ENCODE measurements at regions not wholly inside any gene's neighbourhood (a gene's known extent, or its start where the extent isn't known, plus 50 kb on each side); places are given as distances from the start of the nearest gene placed in this dataset.

DNA sequence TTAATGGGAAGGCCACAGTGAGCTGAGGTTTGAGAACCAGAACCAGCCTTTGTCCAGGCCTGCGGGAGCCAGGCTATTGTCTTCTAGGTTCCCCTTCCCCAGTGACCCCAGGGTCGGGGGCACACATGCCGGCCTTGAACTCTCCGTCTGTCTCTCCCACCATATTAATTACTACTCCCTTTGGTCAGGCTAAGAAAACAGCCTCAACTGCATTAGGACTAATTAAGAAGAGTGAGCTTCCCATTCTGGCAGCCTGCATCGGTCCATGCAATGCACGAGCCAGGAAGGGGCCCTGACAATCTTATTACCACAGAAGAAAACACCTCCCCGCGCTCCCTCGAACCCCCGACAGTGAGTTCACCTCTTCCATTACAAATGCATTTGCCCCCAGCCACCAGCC is 380.2 kb upstream of the ZFHX3 start:
- Histone ChIP-seq H3K9me3 (replicated peaks; ENCODE audit: control insufficient read depth, insufficient read depth, low read length) (no peaks in the 10 kb centered on the region), H3K36me3 (ENCODE audit: control insufficient read depth in 2 of 2, insufficient read depth in 2 of 2, low read length in 1 of 2) (no peaks in the 10 kb centered on the region), H3K27ac (ENCODE audit: control insufficient read depth, insufficient read depth) (no peak overlapping the region), H4K20me1 (ENCODE audit: control insufficient read depth, insufficient read depth) (no peaks in the 10 kb centered on the region), H3K4me1 (ENCODE audit: control insufficient read depth, insufficient read depth, low read length) (no peaks in the 10 kb centered on the region), H3K4me3 (no peak overlapping the region), H3K4me2 (ENCODE audit: control insufficient read depth, insufficient read depth) (no peak overlapping the region), H3K27me3 (replicated peaks in 1 of 2; ENCODE audit: control insufficient read depth in 2 of 2, insufficient read depth in 2 of 2, low read length in 1 of 2) (no peaks in the 10 kb centered on the region), H3K9ac (ENCODE audit: control insufficient read depth, insufficient read depth, low read length) (no peak overlapping the region), H3K79me2 (ENCODE audit: control insufficient read depth, insufficient read depth, low read length) (no peaks in the 10 kb centered on the region), H2AFZ (ENCODE audit: control insufficient read depth, low read depth, low read length) (no peak overlapping the region)
- DNase-seq (ENCODE audit: low read depth, low spot score) (no peak), ATAC-seq (no peak), FAIRE-seq (no peak)
- SMC1A ChIA-PET (ENCODE audit: uncharacterized antibody, unreplicated experiment) = no interaction called here
- POLR2A ChIA-PET = no interaction called here
- intact Hi-C loops (cut with micrococcal nuclease; ENCODE audit: unreplicated experiment) = no loop called here
- CTCF ChIA-PET = no interaction called here
- BruUV-seq (replicated peaks) = no TSS peak
- RAD21 ChIA-PET (ENCODE audit: unreplicated experiment) = no interaction called here
- 71% methylated on average over 10 of the region's 10 CpGs for WGBS (ENCODE audit: insufficient coverage, insufficient replicate concordance, low lambda C conversion rate, missing lambda C conversion rate)
- in situ Hi-C loops (cut with MboI) = no loop called here
- TF ChIP-seq TARDBP (IDR thresholded peaks at IDR 0.05; ENCODE audit: borderline replicate concordance) (no peak), MAX (IDR thresholded peaks at IDR 0.05; ENCODE audit: low read depth, low read length) (no peak), HDGF (IDR thresholded peaks at IDR 0.05) (no peak), USF2 (IDR thresholded peaks at IDR 0.05; ENCODE audit: borderline replicate concordance, low read depth, low read length) (no peak), NFXL1 (IDR thresholded peaks at IDR 0.05; ENCODE audit: borderline replicate concordance) (no peak), CHD2 (IDR thresholded peaks at IDR 0.05; ENCODE audit: borderline replicate concordance, low read depth, low read length) (no peak), NR2F1 (conservative IDR thresholded peaks at IDR 0.05) (no peak), POU2F2 (IDR thresholded peaks at IDR 0.05; ENCODE audit: borderline replicate concordance, low read depth, low read length) (no peak), RELB (IDR thresholded peaks at IDR 0.05; ENCODE audit: low read depth) (no peak), SREBF1 (IDR thresholded peaks at IDR 0.05; ENCODE audit: low read length) (no peak), ATF3 (IDR thresholded peaks at IDR 0.05; ENCODE audit: borderline replicate concordance, extremely low read depth, low read depth, low read length) (no peak)
- TF ChIP-seq, protein P1, sequence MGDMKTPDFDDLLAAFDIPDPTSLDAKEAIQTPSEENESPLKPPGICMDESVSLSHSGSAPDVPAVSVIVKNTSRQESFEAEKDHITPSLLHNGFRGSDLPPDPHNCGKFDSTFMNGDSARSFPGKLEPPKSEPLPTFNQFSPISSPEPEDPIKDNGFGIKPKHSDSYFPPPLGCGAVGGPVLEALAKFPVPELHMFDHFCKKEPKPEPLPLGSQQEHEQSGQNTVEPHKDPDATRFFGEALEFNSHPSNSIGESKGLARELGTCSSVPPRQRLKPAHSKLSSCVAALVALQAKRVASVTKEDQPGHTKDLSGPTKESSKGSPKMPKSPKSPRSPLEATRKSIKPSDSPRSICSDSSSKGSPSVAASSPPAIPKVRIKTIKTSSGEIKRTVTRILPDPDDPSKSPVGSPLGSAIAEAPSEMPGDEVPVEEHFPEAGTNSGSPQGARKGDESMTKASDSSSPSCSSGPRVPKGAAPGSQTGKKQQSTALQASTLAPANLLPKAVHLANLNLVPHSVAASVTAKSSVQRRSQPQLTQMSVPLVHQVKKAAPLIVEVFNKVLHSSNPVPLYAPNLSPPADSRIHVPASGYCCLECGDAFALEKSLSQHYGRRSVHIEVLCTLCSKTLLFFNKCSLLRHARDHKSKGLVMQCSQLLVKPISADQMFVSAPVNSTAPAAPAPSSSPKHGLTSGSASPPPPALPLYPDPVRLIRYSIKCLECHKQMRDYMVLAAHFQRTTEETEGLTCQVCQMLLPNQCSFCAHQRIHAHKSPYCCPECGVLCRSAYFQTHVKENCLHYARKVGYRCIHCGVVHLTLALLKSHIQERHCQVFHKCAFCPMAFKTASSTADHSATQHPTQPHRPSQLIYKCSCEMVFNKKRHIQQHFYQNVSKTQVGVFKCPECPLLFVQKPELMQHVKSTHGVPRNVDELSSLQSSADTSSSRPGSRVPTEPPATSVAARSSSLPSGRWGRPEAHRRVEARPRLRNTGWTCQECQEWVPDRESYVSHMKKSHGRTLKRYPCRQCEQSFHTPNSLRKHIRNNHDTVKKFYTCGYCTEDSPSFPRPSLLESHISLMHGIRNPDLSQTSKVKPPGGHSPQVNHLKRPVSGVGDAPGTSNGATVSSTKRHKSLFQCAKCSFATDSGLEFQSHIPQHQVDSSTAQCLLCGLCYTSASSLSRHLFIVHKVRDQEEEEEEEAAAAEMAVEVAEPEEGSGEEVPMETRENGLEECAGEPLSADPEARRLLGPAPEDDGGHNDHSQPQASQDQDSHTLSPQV (IDR thresholded peaks at IDR 0.05) = no peak
- TF ChIP-seq, protein P2, sequence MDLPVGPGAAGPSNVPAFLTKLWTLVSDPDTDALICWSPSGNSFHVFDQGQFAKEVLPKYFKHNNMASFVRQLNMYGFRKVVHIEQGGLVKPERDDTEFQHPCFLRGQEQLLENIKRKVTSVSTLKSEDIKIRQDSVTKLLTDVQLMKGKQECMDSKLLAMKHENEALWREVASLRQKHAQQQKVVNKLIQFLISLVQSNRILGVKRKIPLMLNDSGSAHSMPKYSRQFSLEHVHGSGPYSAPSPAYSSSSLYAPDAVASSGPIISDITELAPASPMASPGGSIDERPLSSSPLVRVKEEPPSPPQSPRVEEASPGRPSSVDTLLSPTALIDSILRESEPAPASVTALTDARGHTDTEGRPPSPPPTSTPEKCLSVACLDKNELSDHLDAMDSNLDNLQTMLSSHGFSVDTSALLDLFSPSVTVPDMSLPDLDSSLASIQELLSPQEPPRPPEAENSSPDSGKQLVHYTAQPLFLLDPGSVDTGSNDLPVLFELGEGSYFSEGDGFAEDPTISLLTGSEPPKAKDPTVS (IDR thresholded peaks at IDR 0.05; ENCODE audit: low read depth, low read length) = no peak
